HG03378 (cell line): ENCODE measurements at regions not wholly inside any gene's neighbourhood (a gene's known extent, or its start where the extent isn't known, plus 50 kb on each side); places are given as distances from the start of the nearest gene placed in this dataset.
A peak's percentile ranks its signal among the peaks of the same experiment; 100 is the strongest.

Experiments
- ATAC-seq: cut with Tn5 transposase; IDR thresholded peaks from one replicate; pipeline ENCODE4 v1.9.1; 2021; ENCODE audit warnings: mild to moderate bottlenecking, moderate library complexity; ENCODE audit not compliant: unreplicated experiment

- ATAC-seq = no peak
Observed at GRCh38 chr5:89028595-89029285, 145.8 kb upstream of the MEF2C start.

- ATAC-seq = no peak
Observed at GRCh38 chr5:89024045-89024444, 141.1 kb upstream of the MEF2C start.

- ATAC-seq = no peak
Observed at GRCh38 chr5:89020926-89021610, 138.1 kb upstream of the MEF2C start.

GRCh38 chr5:89016741-89017303 lies 133.8 kb upstream of the MEF2C start:
- no peak for ATAC-seq

- no peak for ATAC-seq
Observed at GRCh38 chr5:89015409-89015808, 132.4 kb upstream of the MEF2C start.

- ATAC-seq = no peak
Observed at GRCh38 chr5:89011778-89012711, 129.1 kb upstream of the MEF2C start.

- ATAC-seq = no peak
Observed at GRCh38 chr5:89010512-89010911, 127.5 kb upstream of the MEF2C start.

- no peak for ATAC-seq
Observed at GRCh38 chr5:89008291-89008690, 125.3 kb upstream of the MEF2C start.

- ATAC-seq = no peak
Observed at GRCh38 chr5:89005990-89006389, 123.0 kb upstream of the MEF2C start.

GRCh38 chr5:89004379-89004778 lies 121.4 kb upstream of the MEF2C start:
- no peak for ATAC-seq

- no peak for ATAC-seq
Observed at GRCh38 chr5:89003563-89004036, 120.6 kb upstream of the MEF2C start.

- no peak for ATAC-seq
Observed at GRCh38 chr5:88999853-89000252, 116.9 kb upstream of the MEF2C start.

- ATAC-seq = no peak
Observed at GRCh38 chr5:88997937-88998336, 115.0 kb upstream of the MEF2C start.

- no peak for ATAC-seq
Observed at GRCh38 chr5:88984040-88984439, 101.1 kb upstream of the MEF2C start.

- ATAC-seq = no peak
Observed at GRCh38 chr5:88979726-88980125, 96.7 kb upstream of the MEF2C start.

- peak; percentile 82 for ATAC-seq
Observed at GRCh38 chr5:88979244-88979643, 96.3 kb upstream of the MEF2C start.

GRCh38 chr5:88976914-88977313 lies 93.9 kb upstream of the MEF2C start:
- ATAC-seq = no peak

- peak; percentile 85 for ATAC-seq
Observed at GRCh38 chr5:88967633-88968585, 84.9 kb upstream of the MEF2C start.

GRCh38 chr5:88964831-88965230 lies 81.8 kb upstream of the MEF2C start:
- ATAC-seq = no peak

GRCh38 chr5:88957013-88957412 lies 74.0 kb upstream of the MEF2C start:
- no peak for ATAC-seq
